HG02981 (cell line): ENCODE measurements at regions not wholly inside any gene's neighbourhood (a gene's known extent, or its start where the extent isn't known, plus 50 kb on each side); places are given as distances from the start of the nearest gene placed in this dataset.
"Not testable (repeated sequence)": the region's sequence is repeated elsewhere in the genome, so short reads cannot be mapped to it uniquely, and the experiment has no call there.

Experiments used
- ATAC-seq: cut with Tn5 transposase; IDR thresholded peaks from one replicate; pipeline ENCODE4 v1.9.1; 2021; ENCODE audit warnings: mild to moderate bottlenecking, moderate library complexity; ENCODE audit not compliant: unreplicated experiment

- no peak for ATAC-seq
Measured at GRCh38 chr2:78127424-78127823, 605.2 kb upstream of the LRRTM4 start.

GRCh38 chr2:78132391-78133370 lies 610.5 kb upstream of the LRRTM4 start:
- ATAC-seq: no peak

GRCh38 chr2:78145395-78145996 lies 623.3 kb upstream of the LRRTM4 start:
- ATAC-seq: no peak

- ATAC-seq: no peak
Measured at GRCh38 chr2:78145997-78146722, 624.0 kb upstream of the LRRTM4 start.

- ATAC-seq: no peak
Measured at GRCh38 chr2:78147466-78147865, 625.3 kb upstream of the LRRTM4 start.

GRCh38 chr2:78154586-78154985 lies 632.4 kb upstream of the LRRTM4 start:
- ATAC-seq: no peak

- no peak for ATAC-seq
Measured at GRCh38 chr2:78162202-78162601, 640.0 kb upstream of the LRRTM4 start.

GRCh38 chr2:78172157-78172556 lies 650.0 kb upstream of the LRRTM4 start:
- not testable (repeated sequence) for ATAC-seq

- ATAC-seq: no peak
Measured at GRCh38 chr2:78175645-78176044, 653.5 kb upstream of the LRRTM4 start.

GRCh38 chr2:78201064-78201575 lies 678.9 kb upstream of the LRRTM4 start:
- ATAC-seq: no peak

GRCh38 chr2:78202366-78202765 lies 680.2 kb upstream of the LRRTM4 start:
- ATAC-seq: no peak

- ATAC-seq: no peak
Measured at GRCh38 chr2:78202986-78203670, 681.0 kb upstream of the LRRTM4 start.

GRCh38 chr2:78218066-78218465 lies 695.9 kb upstream of the LRRTM4 start:
- no peak for ATAC-seq

GRCh38 chr2:78237704-78238103 lies 715.5 kb upstream of the LRRTM4 start:
- ATAC-seq: no peak

GRCh38 chr2:78245394-78246135 lies 723.4 kb upstream of the LRRTM4 start:
- no peak for ATAC-seq

GRCh38 chr2:78251708-78252107 lies 729.5 kb upstream of the LRRTM4 start:
- no peak for ATAC-seq

- no peak for ATAC-seq
Measured at GRCh38 chr2:78260861-78261260, 738.7 kb upstream of the LRRTM4 start.

- ATAC-seq: no peak
Measured at GRCh38 chr2:78261454-78261853, 739.3 kb upstream of the LRRTM4 start.

- ATAC-seq: not testable (repeated sequence)
Measured at GRCh38 chr2:78262089-78262488, 739.9 kb upstream of the LRRTM4 start.
